B cell (primary cell): ENCODE measurements at regions not wholly inside any gene's neighbourhood (a gene's known extent, or its start where the extent isn't known, plus 50 kb on each side); places are given as distances from the start of the nearest gene placed in this dataset.

Experiments
- ATAC-seq: fragments of 200-7000 bp; cut with Tn5 transposase; one replicate; pipeline ENCODE4 v1.10.0; 2021; ENCODE audit warnings: low read depth, mild to moderate bottlenecking, moderate number of reproducible peaks, moderate library complexity
- CTCF ChIA-PET: fragments of 350-600 bp; sonication (Branson Sonifier 250); formaldehyde crosslinking; loops from one replicate; lab custom pipeline; 2021; ENCODE audit warnings: antibody characterized with exemption, inconsistent platforms; lab: Charles Lee
- POLR2A ChIA-PET: fragments of 350-600 bp; sonication (Branson Sonifier 250); formaldehyde crosslinking; loops from one replicate; lab custom pipeline; 2021; ENCODE audit warnings: antibody characterized with exemption; lab: Charles Lee
- DNase-seq: peaks from one replicate; pipeline ENCODE4 v3.0.0; 2013
- H2AFZ ChIP-seq: 2 replicates; pipeline ENCODE4 v1.6.1; 2012; ENCODE audit warnings: mild to moderate bottlenecking, low read depth, low read length; ENCODE audit not compliant: insufficient read depth, poor library complexity, severe bottlenecking
- H3K27ac ChIP-seq, 2 donors: 1 replicate in 1 of 2; 2 replicates in 1 of 2; pipeline ENCODE4 v1.5.1; 2012 to 2013; ENCODE audit warnings: low read length in 2 of 2, mild to moderate bottlenecking in 2 of 2, moderate library complexity in 1 of 2
- H3K27me3 ChIP-seq, 4 experiments: fragments of 200-600 bp in 1 of 4; sonication (generic) in 1 of 4; replicated peaks in 1 of 4; 1 replicate in 2 of 4; 2 replicates in 2 of 4; pipeline versions ENCODE4 v1.6.1 to v1.7.0; 2013 to 2016; ENCODE audit warnings: low read length in 3 of 4, mild to moderate bottlenecking in 2 of 4, mixed read lengths in 1 of 4, moderate library complexity in 1 of 4; ENCODE audit not compliant: insufficient read depth in 4 of 4, control insufficient read depth in 3 of 4; ENCODE audit errors: control extremely low read depth in 1 of 4
- H3K36me3 ChIP-seq, 2 experiments: replicated peaks in 1 of 2; 1 replicate in 1 of 2; 2 replicates in 1 of 2; pipeline versions ENCODE4 v1.6.1 to v1.7.1; 2013; ENCODE audit warnings: low read length in 1 of 2; ENCODE audit not compliant: insufficient read depth in 2 of 2, control insufficient read depth in 1 of 2; ENCODE audit errors: control extremely low read depth in 1 of 2, extremely low read depth in 1 of 2
- H3K4me1 ChIP-seq, 2 donors: fragments of 200-600 bp in 1 of 2; sonication (generic) in 1 of 2; 1 replicate in 1 of 2; 2 replicates in 1 of 2; pipeline versions ENCODE4 v1.5.1 to v1.6.1; 2013 to 2017; ENCODE audit warnings: low read length in 2 of 2; ENCODE audit not compliant: control insufficient read depth in 2 of 2, insufficient read depth in 2 of 2
- H3K4me2 ChIP-seq: replicated peaks from 2 replicates; pipeline ENCODE3; 2012; ENCODE audit warnings: mild to moderate bottlenecking, low read depth, low read length; ENCODE audit not compliant: poor library complexity, severe bottlenecking
- H3K4me3 ChIP-seq, 5 experiments: fragments of 200-600 bp in 1 of 5; sonication (generic) in 1 of 5; 1 replicate in 3 of 5; 2 replicates in 2 of 5; pipeline versions ENCODE4 v1.5.1 to v1.7.0; 2011 to 2016; ENCODE audit warnings: low read length in 4 of 5, mild to moderate bottlenecking in 4 of 5, low read depth in 2 of 5, control low read depth in 1 of 5, moderate library complexity in 1 of 5; ENCODE audit not compliant: insufficient read depth in 1 of 5; ENCODE audit errors: control extremely low read depth in 1 of 5, extremely low read depth in 1 of 5
- H3K79me2 ChIP-seq: fragments of 200-600 bp; sonication (generic); one replicate; pipeline ENCODE4 v1.6.0; 2016; ENCODE audit warnings: low read length; ENCODE audit not compliant: control insufficient read depth, insufficient read depth
- H3K9ac ChIP-seq: fragments of 200-600 bp; sonication (generic); 2 replicates; pipeline ENCODE4 v1.6.1; 2017; ENCODE audit warnings: mild to moderate bottlenecking, low read length, moderate library complexity
- H3K9me3 ChIP-seq, 3 donors: one replicate each; pipeline versions ENCODE4 v1.6.1 to v1.7.1; 2013; ENCODE audit warnings: low read length in 2 of 3; ENCODE audit not compliant: control insufficient read depth in 2 of 3, insufficient read depth in 1 of 3; ENCODE audit errors: control extremely low read depth in 1 of 3
- H4K20me1 ChIP-seq: 2 replicates; pipeline ENCODE4 v1.6.0; 2012; ENCODE audit warnings: mild to moderate bottlenecking, low read length; ENCODE audit not compliant: insufficient read depth, control insufficient read depth, poor library complexity, severe bottlenecking
- H3K27ac Mint-ChIP-seq: one replicate; pipeline ENCODE4 v1.8.0; 2021; ENCODE audit warnings: mixed read lengths
- H3K27me3 Mint-ChIP-seq: one replicate; pipeline ENCODE4 v1.8.0; 2021; ENCODE audit warnings: mixed read lengths
- H3K4me1 Mint-ChIP-seq: one replicate; pipeline ENCODE4 v1.8.0; 2021; ENCODE audit warnings: mixed read lengths
- H3K4me3 Mint-ChIP-seq: one replicate; pipeline ENCODE4 v1.8.0; 2021; ENCODE audit warnings: mixed read lengths
- H3K9me3 Mint-ChIP-seq: one replicate; pipeline ENCODE4 v1.8.0; 2022; ENCODE audit warnings: mixed read lengths; ENCODE audit not compliant: insufficient read depth
- CTCF ChIP-seq: fragments of 200-600 bp; IDR thresholded peaks from one replicate; pipeline ENCODE4 v1.8.0; 2022; ENCODE audit warnings: antibody characterized with exemption, mild to moderate bottlenecking
- EZH2 ChIP-seq: IDR thresholded peaks from 2 replicates; pipeline ENCODE4 v1.6.1; 2012; ENCODE audit warnings: borderline replicate concordance, low read depth, mild to moderate bottlenecking, moderate library complexity, low read length; ENCODE audit not compliant: insufficient read depth, poor library complexity, severe bottlenecking
- WGBS: methylation state at CpG from one replicate; pipeline ENCODE4 v1.1.5; 2013; ENCODE audit warnings: missing lambda C conversion rate; ENCODE audit not compliant: insufficient coverage; 5-methylcytosine and 5-hydroxymethylcytosine counted together
- intact Hi-C: fragments of 100-400 bp; cut with micrococcal nuclease; formaldehyde crosslinking; loops from one replicate; pipeline ENCODE4 v1.10.0; 2022

- Histone ChIP-seq H3K27me3 (peaks cover 0 to 23% (median 7%) of the 10 kb centered on the region in 4 experiments), H3K9me3 (peaks cover 0 to 11% (median under 1%) of the 10 kb centered on the region in 3 donors), H3K27ac (no peak overlapping the region), H3K4me1 (peaks cover 0 to 4% of the 10 kb centered on the region in 2 donors), H3K4me2 (no peak overlapping the region), H4K20me1 (no peaks in the 10 kb centered on the region), H2AFZ (no peak overlapping the region), H3K79me2 (no peaks in the 10 kb centered on the region), H3K36me3 (no peaks in the 10 kb centered on the region), H3K9ac (no peak overlapping the region), H3K4me3 (no peak overlapping the region)
- ChIA-PET POLR2A (no interaction called here), CTCF (interaction anchor here (1.9 to 2.2 kb wide), 2 partner anchors 8 to 611 kb away, joined by 4 to 11 read pairs; no protein-coding TSS in a partner anchor)
- DNase-seq (no peak), ATAC-seq (no peak)
- TF ChIP-seq CTCF (no peak), EZH2 (no peak)
- WGBS: 98% methylated on average over 5 of the region's 5 CpGs
- Mint-ChIP-seq H3K4me1 (peaks cover 11% of the 10 kb centered on the region), H3K27me3 (peaks cover 26% of the 10 kb centered on the region), H3K4me3 (no peak overlapping the region), H3K9me3 (no peaks in the 10 kb centered on the region), H3K27ac (no peak overlapping the region)
- intact Hi-C loops: no loop called here
Measured at GRCh38 chr2:239878686-239879085, 146.5 kb downstream of the NDUFA10 start.

- intact Hi-C loops: no loop called here
- no peaks in the 10 kb centered on the region for H3K79me2 ChIP-seq
- DNase-seq: no peak
- no peaks in the 10 kb centered on the region for H3K9me3 Mint-ChIP-seq
- H3K4me1 Mint-ChIP-seq: peaks cover 9% of the 10 kb centered on the region
- H3K36me3 ChIP-seq: no peaks in the 10 kb centered on the region
- peaks cover 22% of the 10 kb centered on the region for H3K27me3 Mint-ChIP-seq
- TF ChIP-seq EZH2: no peak
- no peak for TF ChIP-seq CTCF
- H3K27ac Mint-ChIP-seq: no peak overlapping the region
- no peak overlapping the region for H3K27ac ChIP-seq
- ChIA-PET CTCF (no interaction called here), POLR2A (no interaction called here)
- no peak overlapping the region for H3K4me2 ChIP-seq
- ATAC-seq: no peak
- peaks cover 0 to 4% of the 10 kb centered on the region in 2 donors for H3K4me1 ChIP-seq
- no peak overlapping the region for H3K4me3 ChIP-seq
- H4K20me1 ChIP-seq: no peaks in the 10 kb centered on the region
- H3K27me3 ChIP-seq: peaks cover 0 to 17% (median 6%) of the 10 kb centered on the region in 4 experiments
- no peak overlapping the region for H3K4me3 Mint-ChIP-seq
- WGBS: 100% methylated on average over 2 of the region's 5 CpGs
- no peaks in the 10 kb centered on the region for H3K9me3 ChIP-seq
- no peak overlapping the region for H2AFZ ChIP-seq
- no peak overlapping the region for H3K9ac ChIP-seq
Measured at GRCh38 chr2:239876948-239877289, 148.2 kb downstream of the NDUFA10 start.
